ENCODE measurements at regions not wholly inside any gene's neighbourhood (a gene's known extent, or its start where the extent isn't known, plus 50 kb on each side); places are given as distances from the start of the nearest gene placed in this dataset.

DNA sequence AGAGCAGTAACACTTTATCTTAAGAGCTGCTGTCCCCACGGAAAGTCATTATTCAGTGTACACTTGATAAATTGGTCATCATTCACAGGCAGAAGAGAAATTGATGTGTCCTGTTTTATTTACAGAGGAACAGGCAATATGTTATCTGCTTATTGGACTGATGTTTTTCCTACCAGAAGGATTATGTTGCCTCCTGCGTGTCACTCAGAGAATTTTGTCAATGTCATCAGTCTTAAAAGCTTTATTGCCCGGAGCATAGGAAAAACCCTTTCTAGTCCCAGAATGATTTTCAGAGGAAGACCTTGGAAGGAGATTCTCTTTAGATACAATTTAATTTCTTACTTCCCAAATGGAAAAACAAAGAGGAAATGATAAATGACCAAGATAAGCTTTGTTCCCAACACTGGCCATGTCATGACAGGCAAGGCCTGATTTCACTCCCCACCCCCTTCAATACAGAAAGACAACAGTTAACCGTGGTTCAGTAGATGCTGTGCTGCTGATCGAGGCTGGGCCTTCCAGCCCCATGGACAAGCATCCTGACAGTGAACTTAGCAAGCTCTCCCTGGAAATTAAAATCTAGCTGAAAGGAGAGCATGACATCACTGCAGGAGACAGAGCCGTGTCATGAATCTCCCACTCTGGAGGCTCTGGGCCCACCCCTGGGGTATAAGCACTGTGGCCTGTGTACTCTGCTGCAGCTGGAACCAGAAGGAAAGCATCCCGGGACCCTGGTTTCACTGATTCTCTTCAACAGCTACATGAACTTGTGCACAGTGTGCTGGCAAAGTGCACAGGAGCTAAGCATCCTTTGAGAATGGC lies 118.8 kb upstream of the LYZL2 start:
- no peak overlapping the region for H3K4me3 Mint-ChIP-seq (ENCODE audit: unreplicated experiment)
- no peak for TF ChIP-seq CTCF (IDR thresholded peaks at IDR 0.05; ENCODE audit: partially characterized antibody, unreplicated experiment)
- DNase-seq, result no peak
- peaks cover 7% of the 10 kb centered on the region for H3K4me1 Mint-ChIP-seq (ENCODE audit: low read depth, unreplicated experiment)
- H3K27ac Mint-ChIP-seq (ENCODE audit: unreplicated experiment), result no peak overlapping the region
- H3K27me3 Mint-ChIP-seq (ENCODE audit: unreplicated experiment), result no peaks in the 10 kb centered on the region
- H3K36me3 Mint-ChIP-seq (ENCODE audit: unreplicated experiment), result no peaks in the 10 kb centered on the region
- H3K9me3 Mint-ChIP-seq (ENCODE audit: unreplicated experiment), result peaks cover 2% of the 10 kb centered on the region

DNA sequence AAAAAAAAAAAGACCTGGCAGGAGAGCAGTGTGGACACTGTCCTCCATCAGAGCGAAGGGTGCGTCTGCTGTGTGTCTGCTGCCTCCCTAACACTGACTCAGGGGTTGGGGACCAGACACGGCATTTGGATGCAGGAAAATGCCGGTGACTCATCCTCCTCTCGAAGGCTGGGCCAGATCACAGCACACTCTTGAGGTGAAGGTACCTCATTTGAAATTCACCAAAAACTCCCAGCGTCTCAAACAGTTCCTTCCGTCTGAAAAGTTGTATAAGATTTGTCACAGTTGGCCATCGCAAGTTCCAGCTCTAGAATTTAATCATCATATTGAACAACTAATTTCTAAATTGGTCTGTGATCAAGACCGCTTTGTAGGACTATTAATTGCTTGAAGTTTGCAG lies 118.1 kb upstream of the LYZL2 start:
- peaks cover 7% of the 10 kb centered on the region for H3K4me1 Mint-ChIP-seq (ENCODE audit: low read depth, unreplicated experiment)
- H3K4me3 Mint-ChIP-seq (ENCODE audit: unreplicated experiment), result no peak overlapping the region
- H3K27me3 Mint-ChIP-seq (ENCODE audit: unreplicated experiment), result no peaks in the 10 kb centered on the region

GRCh38 chr10:30745953-30746352 lies 116.4 kb upstream of the LYZL2 start:
- peaks cover 4% of the 10 kb centered on the region for H3K36me3 Mint-ChIP-seq (ENCODE audit: unreplicated experiment)
- no peak for TF ChIP-seq CTCF (IDR thresholded peaks at IDR 0.05; ENCODE audit: partially characterized antibody, unreplicated experiment)
- H3K4me3 Mint-ChIP-seq (ENCODE audit: unreplicated experiment), result no peak overlapping the region
- peaks cover 1% of the 10 kb centered on the region for H3K9me3 Mint-ChIP-seq (ENCODE audit: unreplicated experiment)
- no peak overlapping the region for H3K27ac Mint-ChIP-seq (ENCODE audit: unreplicated experiment)
- H3K27me3 Mint-ChIP-seq (ENCODE audit: unreplicated experiment), result no peaks in the 10 kb centered on the region
- no peak for DNase-seq
- peaks cover 2% of the 10 kb centered on the region for H3K4me1 Mint-ChIP-seq (ENCODE audit: low read depth, unreplicated experiment)

More for the DNA sequence above, 118.1 kb upstream of the LYZL2 start:
- no peak for TF ChIP-seq CTCF (IDR thresholded peaks at IDR 0.05; ENCODE audit: partially characterized antibody, unreplicated experiment)
- Mint-ChIP-seq H3K36me3 (ENCODE audit: unreplicated experiment) (peaks cover 4% of the 10 kb centered on the region), H3K27ac (ENCODE audit: unreplicated experiment) (no peak overlapping the region), H3K9me3 (ENCODE audit: unreplicated experiment) (peaks cover 2% of the 10 kb centered on the region)
- DNase-seq, result no peak

DNA sequence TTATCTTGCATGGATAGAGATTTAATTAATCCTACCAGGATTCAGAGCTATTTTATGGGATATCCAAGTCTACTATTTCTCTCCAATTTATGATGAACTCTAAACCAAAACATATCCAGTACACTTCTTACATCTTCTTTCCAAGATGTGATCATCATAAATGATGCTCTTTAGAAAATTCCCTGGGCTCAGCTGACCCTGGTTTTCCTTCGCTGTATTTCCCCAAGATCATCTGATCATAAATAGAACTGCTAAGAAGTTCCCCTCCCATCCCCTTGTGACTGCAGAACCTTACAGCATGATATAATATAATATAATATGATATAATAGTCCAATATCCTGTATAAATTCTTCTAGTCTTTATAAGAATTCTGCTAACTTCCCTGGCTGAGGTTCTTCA lies 114.6 kb upstream of the LYZL2 start:
- peaks cover 6% of the 10 kb centered on the region for H3K9me3 Mint-ChIP-seq (ENCODE audit: unreplicated experiment)
- H3K27me3 Mint-ChIP-seq (ENCODE audit: unreplicated experiment), result no peaks in the 10 kb centered on the region
- H3K4me1 Mint-ChIP-seq (ENCODE audit: low read depth, unreplicated experiment), result peaks cover 2% of the 10 kb centered on the region
- no peak for DNase-seq
- peaks cover 4% of the 10 kb centered on the region for H3K36me3 Mint-ChIP-seq (ENCODE audit: unreplicated experiment)
- no peak for TF ChIP-seq CTCF (IDR thresholded peaks at IDR 0.05; ENCODE audit: partially characterized antibody, unreplicated experiment)
- H3K27ac Mint-ChIP-seq (ENCODE audit: unreplicated experiment), result no peak overlapping the region
- H3K4me3 Mint-ChIP-seq (ENCODE audit: unreplicated experiment), result no peak overlapping the region

GRCh38 chr10:30743586-30743985 lies 114.0 kb upstream of the LYZL2 start:
- Mint-ChIP-seq H3K27ac (ENCODE audit: unreplicated experiment) (no peak overlapping the region), H3K4me3 (ENCODE audit: unreplicated experiment) (no peak overlapping the region), H3K4me1 (ENCODE audit: low read depth, unreplicated experiment) (peaks cover 2% of the 10 kb centered on the region), H3K36me3 (ENCODE audit: unreplicated experiment) (peaks cover 4% of the 10 kb centered on the region), H3K27me3 (ENCODE audit: unreplicated experiment) (no peaks in the 10 kb centered on the region), H3K9me3 (ENCODE audit: unreplicated experiment) (peaks cover 6% of the 10 kb centered on the region)
- no peak for TF ChIP-seq CTCF (IDR thresholded peaks at IDR 0.05; ENCODE audit: partially characterized antibody, unreplicated experiment)
- no peak for DNase-seq
